Mesendoderm (in vitro differentiated cells): ENCODE measurements at regions not wholly inside any gene's neighbourhood (a gene's known extent, or its start where the extent isn't known, plus 50 kb on each side); places are given as distances from the start of the nearest gene placed in this dataset.
A peak's percentile ranks its signal among the peaks of the same experiment; 100 is the strongest.

Source experiments
- DNase-seq: peaks from one replicate; pipeline ENCODE4 v3.0.0; 2013
- H2AK5ac ChIP-seq: 2 replicates; pipeline ENCODE4 v1.6.1; 2013; ENCODE audit warnings: low read length, inconsistent platforms
- H2BK120ac ChIP-seq: 2 replicates; pipeline ENCODE4 v1.6.1; 2013; ENCODE audit warnings: low read depth, mild to moderate bottlenecking, low read length, moderate library complexity, mixed read lengths
- H2BK15ac ChIP-seq: replicated peaks from 2 replicates; pipeline ENCODE4 v1.6.1; 2013; ENCODE audit warnings: low read depth, mild to moderate bottlenecking, moderate library complexity
- H2BK5ac ChIP-seq: 2 replicates; pipeline ENCODE4 v1.6.1; 2013; ENCODE audit warnings: low read length, inconsistent platforms
- H3K18ac ChIP-seq: 2 replicates; pipeline ENCODE4 v1.6.1; 2013; ENCODE audit warnings: mild to moderate bottlenecking, low read length, mixed read lengths
- H3K23ac ChIP-seq: one replicate; pipeline ENCODE4 v1.6.1; 2013; ENCODE audit warnings: low read length
- H3K27ac ChIP-seq: 2 replicates; pipeline ENCODE4 v1.5.1; 2013; ENCODE audit warnings: low read depth, mild to moderate bottlenecking, inconsistent platforms, low read length, moderate library complexity
- H3K27me3 ChIP-seq: 2 replicates; pipeline ENCODE4 v1.6.1; 2013; ENCODE audit warnings: low read length, control low read depth, mild to moderate bottlenecking, inconsistent platforms; ENCODE audit not compliant: insufficient read depth, poor library complexity
- H3K36me3 ChIP-seq: 2 replicates; pipeline ENCODE4 v1.6.1; 2013; ENCODE audit warnings: low read length, inconsistent platforms; ENCODE audit not compliant: control insufficient read depth, insufficient read depth
- H3K4ac ChIP-seq: one replicate; pipeline ENCODE4 v1.6.1; 2013; ENCODE audit warnings: low read depth, mild to moderate bottlenecking, low read length, moderate library complexity
- H3K4me1 ChIP-seq: 2 replicates; pipeline ENCODE4 v1.6.1; 2013; ENCODE audit warnings: low read depth, low read length, inconsistent platforms; ENCODE audit not compliant: control insufficient read depth
- H3K4me2 ChIP-seq: 2 replicates; pipeline ENCODE4 v1.6.1; 2013; ENCODE audit warnings: low read length
- H3K4me3 ChIP-seq: 2 replicates; pipeline ENCODE4 v1.5.1; 2013; ENCODE audit warnings: mild to moderate bottlenecking, low read length
- H3K56ac ChIP-seq: one replicate; pipeline ENCODE4 v1.6.1; 2013; ENCODE audit warnings: low read length
- H3K79me1 ChIP-seq: 2 replicates; pipeline ENCODE4 v1.6.1; 2013; ENCODE audit warnings: low read length, inconsistent platforms
- H3K79me2 ChIP-seq: 2 replicates; pipeline ENCODE4 v1.6.1; 2013; ENCODE audit warnings: mild to moderate bottlenecking, low read length; ENCODE audit not compliant: control insufficient read depth, insufficient read depth
- H3K9ac ChIP-seq: 2 replicates; pipeline ENCODE4 v1.6.1; 2013; ENCODE audit warnings: low read length, inconsistent platforms
- H4K5ac ChIP-seq: one replicate; pipeline ENCODE4 v1.6.1; 2013; ENCODE audit warnings: low read length
- H4K8ac ChIP-seq: one replicate; pipeline ENCODE4 v1.6.1; 2013; ENCODE audit warnings: low read depth, mild to moderate bottlenecking, control low read depth, low read length, moderate library complexity
- WGBS: extraction: QIAGEN DNeasy Blood & Tissue Kit; methylation state at CpG from one replicate; pipeline ENCODE4 v1.1.7; 2013; ENCODE audit warnings: low lambda C conversion rate, missing lambda C conversion rate; ENCODE audit not compliant: insufficient coverage; ENCODE audit errors: extremely low coverage; 5-methylcytosine and 5-hydroxymethylcytosine counted together

DNA sequence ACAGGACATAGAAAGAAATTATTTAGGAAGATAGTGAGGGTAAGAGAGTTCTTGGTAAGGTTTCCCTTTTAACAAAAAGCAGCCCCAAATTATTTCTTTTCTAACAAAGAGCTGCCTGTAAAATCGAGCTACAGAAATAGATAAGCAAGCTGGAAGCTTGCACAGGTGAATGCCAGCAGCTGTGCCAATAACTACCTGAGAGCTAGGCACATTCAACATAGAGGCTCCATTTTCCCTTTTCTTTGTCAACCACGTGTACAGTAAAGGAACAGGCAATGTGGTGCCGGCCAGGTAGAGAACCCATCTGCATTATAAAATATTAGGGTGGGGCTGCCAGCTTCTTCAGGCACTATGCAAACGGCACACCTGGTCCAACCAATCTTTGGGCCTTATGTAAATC lies 341.6 kb upstream of the JAG1 start:
- Histone ChIP-seq H3K36me3 (no peaks in the 10 kb centered on the region), H2AK5ac (no peak overlapping the region), H4K5ac (no peak overlapping the region), H3K27me3 (no peaks in the 10 kb centered on the region), H3K4me3 (no peak overlapping the region), H3K79me1 (no peaks in the 10 kb centered on the region), H3K23ac (no peak overlapping the region), H4K8ac (no peak overlapping the region), H3K27ac (no peak overlapping the region), H3K4me2 (no peak overlapping the region), H2BK5ac (no peak overlapping the region), H3K4me1 (no peaks in the 10 kb centered on the region), H2BK15ac (no peak overlapping the region), H3K79me2 (no peaks in the 10 kb centered on the region), H3K9ac (no peak overlapping the region), H2BK120ac (no peak overlapping the region), H3K4ac (no peak overlapping the region), H3K18ac (no peak overlapping the region), H3K56ac (no peak overlapping the region)
- DNase-seq, result no peak
- no CpG with 5 or more reads among the region's 4 CpGs for WGBS

DNA sequence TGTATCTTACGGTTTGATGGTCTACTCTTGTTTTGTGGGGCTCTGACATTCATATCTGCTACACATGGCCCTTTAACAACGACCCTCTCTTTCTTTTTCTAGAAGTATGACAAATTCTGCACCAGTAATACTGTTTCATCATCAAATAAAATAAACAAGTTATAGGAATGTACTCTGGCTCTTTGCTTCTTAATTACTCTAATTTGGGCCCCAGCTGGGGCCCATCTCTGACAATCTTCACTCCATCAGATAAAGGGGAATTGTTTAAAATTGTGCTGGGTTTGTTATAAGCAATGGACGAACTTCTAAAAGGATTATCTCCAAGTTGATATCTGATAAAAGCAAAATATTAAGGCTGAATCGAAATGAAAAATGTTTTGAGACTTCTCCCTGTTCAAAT lies 343.6 kb upstream of the JAG1 start:
- no peak overlapping the region for H3K4me3 ChIP-seq
- no peaks in the 10 kb centered on the region for H3K79me1 ChIP-seq
- H3K9ac ChIP-seq, result no peak overlapping the region
- H2BK120ac ChIP-seq, result no peak overlapping the region
- no peak overlapping the region for H3K4ac ChIP-seq
- no peak overlapping the region for H3K27ac ChIP-seq
- H3K36me3 ChIP-seq, result no peaks in the 10 kb centered on the region
- H2AK5ac ChIP-seq, result no peak overlapping the region
- H2BK15ac ChIP-seq, result no peak overlapping the region
- H2BK5ac ChIP-seq, result no peak overlapping the region
- H3K27me3 ChIP-seq, result no peaks in the 10 kb centered on the region
- H4K5ac ChIP-seq, result no peak overlapping the region
- no peak overlapping the region for H3K4me2 ChIP-seq
- no peak overlapping the region for H4K8ac ChIP-seq
- no peak for DNase-seq
- no peaks in the 10 kb centered on the region for H3K4me1 ChIP-seq
- H3K56ac ChIP-seq, result no peak overlapping the region
- WGBS, result no CpG with 5 or more reads among the region's 4 CpGs
- no peak overlapping the region for H3K18ac ChIP-seq
- no peaks in the 10 kb centered on the region for H3K79me2 ChIP-seq
- no peak overlapping the region for H3K23ac ChIP-seq

DNA sequence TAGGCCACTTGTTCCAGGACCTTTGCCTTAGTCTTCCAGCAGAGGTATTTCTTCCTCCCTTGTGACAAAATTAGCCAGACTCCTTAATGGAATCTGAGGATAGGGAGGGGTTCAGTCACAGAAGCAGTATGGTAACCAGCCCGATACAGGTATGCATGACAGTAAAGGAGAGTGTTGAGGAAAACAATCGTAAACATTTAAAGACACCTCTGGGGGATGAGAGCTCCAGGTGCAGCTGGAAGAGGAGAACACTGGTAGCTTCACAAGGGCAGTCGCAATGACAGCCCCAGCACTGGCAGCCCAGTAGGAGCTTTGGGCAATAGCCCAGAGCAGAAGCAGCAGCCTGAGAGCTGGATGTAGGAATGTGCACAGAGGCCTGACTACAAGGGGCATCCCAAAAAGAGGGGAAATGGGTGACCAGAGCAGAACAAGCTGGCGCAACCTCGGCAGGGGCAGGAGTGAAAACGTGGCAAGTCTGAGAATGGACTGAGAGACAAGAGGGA lies 344.9 kb upstream of the JAG1 start:
- H4K5ac ChIP-seq, result no peak overlapping the region
- H3K79me1 ChIP-seq, result no peaks in the 10 kb centered on the region
- H3K79me2 ChIP-seq, result no peaks in the 10 kb centered on the region
- no peak overlapping the region for H2BK15ac ChIP-seq
- no peak overlapping the region for H3K27ac ChIP-seq
- H2BK5ac ChIP-seq, result no peak overlapping the region
- no peak overlapping the region for H3K56ac ChIP-seq
- no peak overlapping the region for H2AK5ac ChIP-seq
- DNase-seq, result peak; percentile 12
- H3K36me3 ChIP-seq, result no peaks in the 10 kb centered on the region
- H2BK120ac ChIP-seq, result no peak overlapping the region
- no peak overlapping the region for H3K9ac ChIP-seq
- H3K23ac ChIP-seq, result no peak overlapping the region
- H3K18ac ChIP-seq, result no peak overlapping the region
- no peaks in the 10 kb centered on the region for H3K27me3 ChIP-seq
- H3K4ac ChIP-seq, result no peak overlapping the region
- WGBS, result no CpG with 5 or more reads among the region's 6 CpGs
- no peaks in the 10 kb centered on the region for H3K4me1 ChIP-seq
- H3K4me2 ChIP-seq, result no peak overlapping the region
- no peak overlapping the region for H4K8ac ChIP-seq
- H3K4me3 ChIP-seq, result no peak overlapping the region

DNA sequence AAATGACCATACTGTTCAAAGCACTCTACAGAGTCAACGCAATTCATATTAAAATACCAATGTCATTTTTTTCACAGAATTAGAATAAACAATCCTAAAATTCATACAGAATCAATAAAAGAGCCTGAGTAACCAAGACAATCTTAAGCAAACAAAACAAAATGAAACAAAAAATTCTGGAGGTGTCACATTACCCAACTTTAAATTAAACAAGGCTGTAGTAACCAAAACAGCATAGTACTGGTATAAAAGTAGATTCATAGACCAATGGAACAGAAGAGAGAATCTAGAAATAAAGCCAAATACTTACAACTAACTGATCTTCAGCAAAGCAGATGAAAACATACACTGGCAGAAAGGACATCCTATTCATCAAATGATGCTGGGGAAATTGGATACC lies 346.9 kb upstream of the JAG1 start:
- DNase-seq, result no peak
- Histone ChIP-seq H3K4me3 (no peak overlapping the region), H2BK5ac (no peak overlapping the region), H2AK5ac (no peak overlapping the region), H3K56ac (no peak overlapping the region), H3K27ac (no peak overlapping the region), H3K36me3 (no peaks in the 10 kb centered on the region), H3K27me3 (no peaks in the 10 kb centered on the region), H2BK120ac (no peak overlapping the region), H3K4me2 (no peak overlapping the region), H2BK15ac (no peak overlapping the region), H4K5ac (no peak overlapping the region), H4K8ac (no peak overlapping the region), H3K18ac (no peak overlapping the region), H3K4me1 (no peaks in the 10 kb centered on the region), H3K79me2 (no peaks in the 10 kb centered on the region), H3K9ac (no peak overlapping the region), H3K79me1 (no peaks in the 10 kb centered on the region), H3K23ac (no peak overlapping the region), H3K4ac (no peak overlapping the region)
- WGBS, result no CpG with 5 or more reads among the region's 1 CpG

DNA sequence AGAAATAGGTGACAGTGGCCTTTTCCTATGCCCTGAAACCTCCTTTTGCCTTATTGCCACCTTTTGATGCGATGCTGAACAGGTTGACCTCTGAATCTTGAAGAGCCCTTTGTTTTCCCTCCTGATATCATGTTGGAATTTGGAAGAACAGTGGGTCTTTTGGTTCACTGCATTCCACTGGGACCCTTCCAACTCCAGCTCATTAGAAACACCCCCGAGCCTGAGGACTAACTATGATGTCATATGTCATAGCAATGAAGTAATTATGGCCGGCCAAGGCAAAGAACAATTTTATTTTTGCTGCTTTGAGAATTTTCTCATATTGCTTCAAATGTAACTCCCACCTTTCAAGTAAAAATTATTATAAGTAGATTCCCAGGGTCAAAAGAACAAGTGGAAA lies 353.4 kb upstream of the JAG1 start:
- no CpG with 5 or more reads among the region's 3 CpGs for WGBS
- Histone ChIP-seq H2BK15ac (no peak overlapping the region), H3K23ac (no peak overlapping the region), H3K56ac (no peak overlapping the region), H4K8ac (no peak overlapping the region), H3K4ac (no peak overlapping the region), H3K9ac (no peak overlapping the region), H2AK5ac (no peak overlapping the region), H3K27ac (no peak overlapping the region), H3K4me2 (no peak overlapping the region), H4K5ac (no peak overlapping the region), H3K4me1 (no peaks in the 10 kb centered on the region), H2BK5ac (no peak overlapping the region), H2BK120ac (no peak overlapping the region), H3K79me2 (no peaks in the 10 kb centered on the region), H3K4me3 (no peak overlapping the region), H3K18ac (no peak overlapping the region), H3K27me3 (no peaks in the 10 kb centered on the region), H3K79me1 (no peaks in the 10 kb centered on the region), H3K36me3 (no peaks in the 10 kb centered on the region)
- no peak for DNase-seq

DNA sequence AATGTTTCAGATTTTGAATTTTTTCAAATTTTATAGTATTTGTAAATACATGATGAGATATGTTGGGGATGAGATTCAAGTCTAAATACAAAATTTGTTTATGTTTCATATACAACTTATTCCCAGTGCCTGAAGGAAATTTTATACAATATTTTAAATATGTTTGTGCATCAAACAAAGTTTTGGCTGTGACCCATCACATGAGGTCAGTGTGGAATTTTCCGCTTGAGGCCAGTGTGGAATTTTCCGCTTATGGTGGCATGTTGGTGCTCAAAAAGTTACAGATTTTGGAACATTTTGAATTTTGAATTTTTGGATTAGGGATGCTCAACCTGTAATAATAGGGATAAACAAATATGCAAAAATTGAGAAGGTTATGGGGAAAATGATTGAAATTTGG lies 356.6 kb upstream of the JAG1 start:
- no peak overlapping the region for H3K9ac ChIP-seq
- no peaks in the 10 kb centered on the region for H3K36me3 ChIP-seq
- no CpG with 5 or more reads among the region's 2 CpGs for WGBS
- no peaks in the 10 kb centered on the region for H3K79me1 ChIP-seq
- H3K4ac ChIP-seq, result no peak overlapping the region
- no peaks in the 10 kb centered on the region for H3K79me2 ChIP-seq
- H3K4me1 ChIP-seq, result no peaks in the 10 kb centered on the region
- H3K56ac ChIP-seq, result no peak overlapping the region
- H3K23ac ChIP-seq, result no peak overlapping the region
- H3K4me2 ChIP-seq, result no peak overlapping the region
- H4K8ac ChIP-seq, result no peak overlapping the region
- no peak overlapping the region for H3K18ac ChIP-seq
- no peak overlapping the region for H4K5ac ChIP-seq
- H2BK5ac ChIP-seq, result no peak overlapping the region
- H3K27me3 ChIP-seq, result no peaks in the 10 kb centered on the region
- no peak overlapping the region for H2BK15ac ChIP-seq
- no peak for DNase-seq
- no peak overlapping the region for H3K4me3 ChIP-seq
- H2AK5ac ChIP-seq, result no peak overlapping the region
- H2BK120ac ChIP-seq, result no peak overlapping the region
- H3K27ac ChIP-seq, result no peak overlapping the region
